T-cell (primary cell): ENCODE measurements at regions not wholly inside any gene's neighbourhood (a gene's known extent, or its start where the extent isn't known, plus 50 kb on each side); places are given as distances from the start of the nearest gene placed in this dataset.

Experiments
- ATAC-seq, 4 experiments: fragments of 200-7000 bp in 3 of 4; fragments of 150-1000 bp in 1 of 4; cut with Tn5 transposase; replicated peaks in 1 of 4; 1 replicate in 3 of 4; 2 replicates in 1 of 4; pipeline ENCODE4 v1.10.0; 2021; ENCODE audit warnings: moderate library complexity in 3 of 4, mild to moderate bottlenecking in 2 of 4, moderate number of reproducible peaks in 1 of 4
- CTCF ChIA-PET, 2 donors: fragments of 300-600 bp; sonication (Branson Sonifier 250); formaldehyde crosslinking; loops; one replicate each; lab custom pipeline; 2022; ENCODE audit warnings: antibody characterized with exemption in 2 of 2; lab: Charles Lee
- POLR2A ChIA-PET, 2 donors: fragments of 300-600 bp; sonication (Branson Sonifier 250); formaldehyde crosslinking; loops; one replicate each; lab custom pipeline; 2022; ENCODE audit warnings: antibody characterized with exemption in 2 of 2; lab: Charles Lee
- DNase-seq, 35 experiments: peaks; one replicate each; pipeline versions ENCODE4 v3.0.0 to v3.0.0-alpha.2; 2013 to 2023
- H3K27ac ChIP-seq: one replicate; pipeline ENCODE4 v1.5.1; 2013; ENCODE audit warnings: low read length
- H3K27me3 ChIP-seq, 2 experiments: replicated peaks in 1 of 2; 1 replicate in 1 of 2; 2 replicates in 1 of 2; pipeline versions ENCODE4 v1.6.1 to v1.7.0; 2013; ENCODE audit warnings: low read length in 1 of 2, mixed read lengths in 1 of 2; ENCODE audit not compliant: control insufficient read depth in 2 of 2, insufficient read depth in 2 of 2; ENCODE audit errors: extremely low read depth in 1 of 2
- H3K36me3 ChIP-seq, 2 donors: 1 replicate in 1 of 2; 2 replicates in 1 of 2; pipeline versions ENCODE4 v1.6.1 to v1.7.0; 2013; ENCODE audit warnings: low read length in 1 of 2; ENCODE audit not compliant: control insufficient read depth in 2 of 2, insufficient read depth in 1 of 2; ENCODE audit errors: extremely low read depth in 1 of 2
- H3K4me1 ChIP-seq, 2 experiments: 1 replicate in 1 of 2; 2 replicates in 1 of 2; pipeline versions ENCODE4 v1.6.1 to v1.7.0; 2013; ENCODE audit warnings: low read length in 2 of 2, mixed read lengths in 1 of 2; ENCODE audit not compliant: insufficient read depth in 2 of 2, control insufficient read depth in 1 of 2; ENCODE audit errors: extremely low read depth in 1 of 2
- H3K4me3 ChIP-seq, 2 donors: 1 replicate in 1 of 2; 2 replicates in 1 of 2; pipeline versions ENCODE4 v1.5.1 to v1.7.0; 2013; ENCODE audit warnings: mild to moderate bottlenecking in 2 of 2, low read length in 1 of 2, moderate library complexity in 1 of 2; ENCODE audit not compliant: control insufficient read depth in 1 of 2; ENCODE audit errors: extremely low read depth in 1 of 2
- H3K9me3 ChIP-seq: 2 replicates; pipeline ENCODE4 v1.7.0; 2013
- H3K27ac Mint-ChIP-seq, 2 donors: one replicate each; pipeline ENCODE4 v1.8.0; 2020 to 2021; ENCODE audit warnings: mild to moderate bottlenecking in 2 of 2, mixed read lengths in 2 of 2
- H3K27me3 Mint-ChIP-seq, 2 donors: one replicate each; pipeline ENCODE4 v1.8.0; 2021 to 2022; ENCODE audit warnings: mixed read lengths in 2 of 2
- H3K36me3 Mint-ChIP-seq: one replicate; pipeline ENCODE4 v1.8.0; 2021; ENCODE audit warnings: mixed read lengths
- H3K4me1 Mint-ChIP-seq, 3 donors: one replicate each; pipeline ENCODE4 v1.8.0; 2020 to 2022; ENCODE audit warnings: mixed read lengths in 3 of 3, mild to moderate bottlenecking in 1 of 3
- H3K4me3 Mint-ChIP-seq, 3 donors: one replicate each; pipeline ENCODE4 v1.8.0; 2020 to 2022; ENCODE audit warnings: mild to moderate bottlenecking in 3 of 3, mixed read lengths in 3 of 3, moderate library complexity in 3 of 3
- H3K9me3 Mint-ChIP-seq, 3 donors: one replicate each; pipeline ENCODE4 v1.8.0; 2020 to 2022; ENCODE audit warnings: mixed read lengths in 3 of 3
- WGBS: methylation state at CpG from one replicate; pipeline ENCODE4 v1.1.5; 2013; ENCODE audit warnings: missing lambda C conversion rate; ENCODE audit not compliant: insufficient coverage; 5-methylcytosine and 5-hydroxymethylcytosine counted together

DNA sequence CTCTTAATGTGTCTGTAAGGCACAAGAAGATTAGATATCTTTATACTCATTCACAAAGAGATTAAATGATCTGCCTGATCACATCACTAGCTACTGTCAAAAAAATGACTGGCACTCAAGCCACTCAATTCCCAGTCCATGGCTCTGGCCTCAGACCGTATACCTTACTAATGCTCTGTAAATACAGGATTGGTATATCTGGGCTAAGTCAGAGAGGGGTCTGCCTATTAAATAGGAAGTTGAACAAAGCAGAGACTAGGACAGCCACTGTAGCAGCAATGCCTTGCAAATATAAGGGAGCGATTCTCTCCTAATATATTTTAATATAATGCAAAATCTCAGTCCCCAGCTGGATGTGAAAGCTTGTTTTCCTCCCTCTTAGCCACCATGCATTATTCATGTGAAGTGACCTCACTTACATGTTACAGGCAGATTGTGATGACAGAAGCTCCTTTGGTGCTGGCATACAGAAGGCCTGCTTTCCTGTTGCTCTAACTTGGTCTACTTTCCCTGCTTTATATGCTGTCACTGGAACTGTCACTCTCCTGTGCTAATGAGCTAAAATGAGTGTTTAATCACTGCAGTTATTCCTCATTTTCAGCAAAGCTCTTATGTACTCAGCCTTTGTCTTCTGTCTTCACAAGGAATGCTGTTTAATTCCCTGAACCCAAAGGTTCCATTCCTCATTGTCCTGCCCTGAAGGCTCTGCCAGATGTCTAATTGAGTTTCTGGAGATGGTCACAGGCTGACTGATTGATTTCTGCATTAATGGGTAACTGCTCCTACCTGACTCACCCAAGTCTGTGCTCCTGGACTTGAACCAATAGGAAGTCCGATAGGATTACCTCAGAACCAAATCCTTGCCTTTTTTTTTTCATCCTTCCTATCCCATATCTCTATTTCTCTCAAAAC is 578.2 kb downstream of the KLHL13 start:
- CTCF ChIA-PET: interaction anchor here in 1 of 2 donors (0.7 kb wide), 1 partner anchor 744 kb away, joined by 7 read pairs; no protein-coding TSS in a partner anchor
- H3K4me1 ChIP-seq: no peaks in the 10 kb centered on the region
- H3K4me3 ChIP-seq: no peak overlapping the region
- Mint-ChIP-seq H3K4me1 (no peaks in the 10 kb centered on the region), H3K27ac (no peak overlapping the region), H3K4me3 (no peak overlapping the region), H3K27me3 (peaks cover 0 to 6% of the 10 kb centered on the region in 2 donors), H3K9me3 (peaks cover 0 to 6% (median 6%) of the 10 kb centered on the region in 3 donors), H3K36me3 (no peaks in the 10 kb centered on the region)
- H3K36me3 ChIP-seq: no peaks in the 10 kb centered on the region
- no CpG with 5 or more reads among the region's 3 CpGs for WGBS
- POLR2A ChIA-PET: no interaction called here
- H3K9me3 ChIP-seq: no peaks in the 10 kb centered on the region
- H3K27me3 ChIP-seq: no peaks in the 10 kb centered on the region
- no peak overlapping the region for H3K27ac ChIP-seq
- no peak for DNase-seq
- no peak for ATAC-seq

DNA sequence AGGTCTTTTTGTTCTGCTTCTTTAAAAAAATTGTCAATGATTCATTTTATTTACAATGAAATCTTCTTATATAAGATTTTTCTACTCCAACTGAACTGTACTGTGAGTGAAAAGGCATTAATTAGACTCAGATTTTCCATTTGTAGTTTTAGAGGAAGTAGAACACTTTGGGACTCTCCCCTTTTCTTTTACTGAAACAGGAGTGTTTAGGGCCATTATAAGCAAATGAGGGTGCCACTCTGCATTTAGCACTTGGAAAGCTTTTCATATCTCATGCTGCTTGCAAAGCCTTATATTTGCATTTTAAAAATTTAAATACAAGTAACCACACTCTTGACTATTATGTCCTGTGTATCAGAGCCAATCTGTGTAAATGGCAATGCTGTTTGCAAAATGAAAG is 584.3 kb downstream of the KLHL13 start:
- Histone ChIP-seq H3K4me1 (no peaks in the 10 kb centered on the region), H3K4me3 (no peak overlapping the region), H3K27me3 (no peaks in the 10 kb centered on the region), H3K9me3 (no peaks in the 10 kb centered on the region), H3K27ac (no peak overlapping the region), H3K36me3 (no peaks in the 10 kb centered on the region)
- Mint-ChIP-seq H3K9me3 (peaks cover 0 to 5% (median 2%) of the 10 kb centered on the region in 3 donors), H3K4me3 (no peak overlapping the region), H3K36me3 (no peaks in the 10 kb centered on the region), H3K4me1 (no peaks in the 10 kb centered on the region), H3K27ac (no peak overlapping the region), H3K27me3 (no peaks in the 10 kb centered on the region)
- no peak for ATAC-seq
- DNase-seq: no peak
- CTCF ChIA-PET: no interaction called here
- POLR2A ChIA-PET: no interaction called here

DNA sequence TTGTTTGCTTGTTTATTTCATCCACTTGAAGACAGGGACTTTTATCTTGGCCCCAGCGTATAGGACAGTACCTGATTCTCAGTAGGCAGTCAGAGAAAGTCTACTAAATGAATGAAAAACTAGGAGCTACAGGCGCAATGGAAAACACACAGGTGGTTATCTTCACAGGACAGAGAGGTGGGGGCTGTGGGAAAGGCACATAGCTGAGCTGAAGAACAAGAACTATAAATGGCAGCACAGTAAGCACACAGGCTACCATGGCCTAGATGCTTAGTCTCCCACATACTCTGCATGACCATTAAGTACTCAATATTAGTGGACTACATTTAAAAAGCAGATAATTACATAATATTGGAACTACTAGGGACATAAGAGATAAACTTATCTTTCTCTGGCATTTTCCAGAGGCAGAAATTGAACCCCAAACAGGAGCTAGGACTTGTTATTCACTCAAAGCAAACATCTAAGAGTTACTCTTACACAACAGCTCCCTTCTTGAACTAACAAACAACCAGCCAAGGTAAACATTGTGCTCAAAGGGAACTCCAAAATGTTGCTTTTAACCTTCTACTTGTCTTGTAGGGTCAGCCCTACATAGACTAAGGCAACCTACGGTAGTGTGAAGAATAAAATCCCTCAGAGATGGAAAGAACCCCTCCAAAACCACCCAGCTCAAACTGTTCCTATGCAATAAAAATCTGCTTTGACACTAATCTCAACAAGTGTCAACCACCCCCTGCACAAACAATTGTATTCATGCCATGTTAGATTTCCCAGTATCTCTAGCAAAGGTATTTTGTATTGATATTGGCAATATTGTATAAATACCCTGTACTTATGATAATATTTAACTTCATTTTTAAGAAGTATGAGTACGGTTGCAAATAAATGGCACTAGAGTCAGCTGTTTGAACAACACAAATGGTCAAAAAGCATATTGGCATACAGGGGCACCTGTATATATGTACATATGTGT is 593.6 kb downstream of the KLHL13 start:
- Histone ChIP-seq H3K4me1 (no peaks in the 10 kb centered on the region), H3K9me3 (no peaks in the 10 kb centered on the region), H3K27me3 (no peaks in the 10 kb centered on the region), H3K27ac (no peak overlapping the region), H3K4me3 (no peak overlapping the region), H3K36me3 (no peaks in the 10 kb centered on the region)
- Mint-ChIP-seq H3K9me3 (peaks cover 0 to 6% (median 0%) of the 10 kb centered on the region in 3 donors), H3K4me1 (no peaks in the 10 kb centered on the region), H3K4me3 (no peak overlapping the region), H3K27ac (no peak overlapping the region), H3K27me3 (peaks cover 0 to 13% of the 10 kb centered on the region in 2 donors), H3K36me3 (no peaks in the 10 kb centered on the region)
- no CpG with 5 or more reads among the region's 4 CpGs for WGBS
- ChIA-PET POLR2A (no interaction called here), CTCF (no interaction called here)
- DNase-seq (no peak), ATAC-seq (no peak)

DNA sequence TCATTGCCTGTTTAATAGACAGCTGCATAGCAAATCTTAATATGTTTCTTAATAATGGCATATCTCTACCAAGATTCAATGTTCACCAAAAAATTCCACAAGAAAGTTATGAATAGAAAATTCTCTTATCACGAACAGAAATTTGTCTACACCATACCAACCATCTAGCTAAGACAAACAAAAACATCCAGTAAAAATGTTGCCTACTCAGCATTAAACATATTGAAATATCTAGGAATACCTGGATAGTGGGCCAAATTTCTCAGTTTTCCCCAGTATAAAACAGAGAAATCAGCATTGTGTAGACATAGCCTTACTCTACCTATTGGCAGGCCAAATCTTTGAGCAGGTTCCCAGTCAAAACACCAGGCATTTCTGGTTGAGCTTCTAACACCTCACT is 598.6 kb downstream of the KLHL13 start:
- Histone ChIP-seq H3K4me1 (no peaks in the 10 kb centered on the region), H3K27ac (no peak overlapping the region), H3K9me3 (no peaks in the 10 kb centered on the region), H3K4me3 (no peak overlapping the region), H3K36me3 (no peaks in the 10 kb centered on the region), H3K27me3 (no peaks in the 10 kb centered on the region)
- Mint-ChIP-seq H3K9me3 (peaks cover 0 to 6% (median 0%) of the 10 kb centered on the region in 3 donors), H3K27ac (no peak overlapping the region), H3K27me3 (peaks cover 0 to under 1% of the 10 kb centered on the region in 2 donors), H3K4me3 (no peak overlapping the region), H3K4me1 (no peaks in the 10 kb centered on the region), H3K36me3 (no peaks in the 10 kb centered on the region)
- POLR2A ChIA-PET: no interaction called here
- DNase-seq (no peak), ATAC-seq (no peak)
- no CpG with 5 or more reads among the region's 1 CpG for WGBS
- CTCF ChIA-PET: no interaction called here

DNA sequence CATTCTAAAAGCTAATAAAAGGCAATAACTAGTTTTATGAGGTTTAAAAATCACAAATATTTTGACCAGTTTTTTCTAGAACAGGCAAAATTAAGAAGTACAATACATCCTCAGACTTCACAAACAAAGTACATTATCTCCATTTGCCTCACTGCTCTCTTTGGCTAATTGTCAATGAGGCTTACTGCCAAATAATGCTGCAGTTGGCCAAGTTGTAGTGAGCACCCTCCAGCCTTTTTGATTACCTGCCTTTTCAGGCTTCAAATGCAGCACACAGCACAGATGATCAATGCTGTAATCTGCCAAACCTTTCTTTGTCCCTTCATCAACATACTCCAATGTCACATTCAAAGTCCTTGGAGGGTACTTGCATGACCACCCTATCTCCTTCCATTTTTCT is 605.2 kb downstream of the KLHL13 start:
- no peak overlapping the region for H3K4me3 Mint-ChIP-seq
- Histone ChIP-seq H3K4me3 (no peak overlapping the region), H3K27me3 (no peaks in the 10 kb centered on the region), H3K27ac (no peak overlapping the region), H3K9me3 (no peaks in the 10 kb centered on the region), H3K36me3 (no peaks in the 10 kb centered on the region), H3K4me1 (no peaks in the 10 kb centered on the region)
- H3K27me3 Mint-ChIP-seq: no peaks in the 10 kb centered on the region
- CTCF ChIA-PET: no interaction called here
- ATAC-seq (no peak), DNase-seq (no peak)
- no peaks in the 10 kb centered on the region for H3K9me3 Mint-ChIP-seq
- no peak overlapping the region for H3K27ac Mint-ChIP-seq
- POLR2A ChIA-PET: no interaction called here
- no peaks in the 10 kb centered on the region for H3K4me1 Mint-ChIP-seq
- H3K36me3 Mint-ChIP-seq: no peaks in the 10 kb centered on the region

DNA sequence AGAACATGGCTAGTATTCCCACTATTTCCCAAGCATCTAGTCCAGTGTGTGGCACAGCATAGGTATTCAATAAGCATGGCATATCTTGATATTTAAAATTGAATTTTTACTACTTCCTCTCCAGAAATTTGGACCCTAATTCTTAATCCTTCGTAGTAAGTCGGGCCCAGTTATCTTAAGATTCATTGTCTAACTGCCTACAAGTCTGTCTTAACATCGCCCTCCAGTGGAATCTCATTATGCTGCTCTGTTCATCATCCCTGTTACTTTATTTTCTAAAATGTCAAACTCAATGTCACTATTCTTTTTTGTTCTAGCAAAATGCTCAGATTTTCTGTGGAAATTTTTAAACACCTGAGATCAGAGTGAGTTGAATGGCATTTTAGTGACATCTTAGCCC is 606.2 kb downstream of the KLHL13 start:
- peaks cover 0 to under 1% (median under 1%) of the 10 kb centered on the region in 3 donors for H3K9me3 Mint-ChIP-seq
- CTCF ChIA-PET: no interaction called here
- Histone ChIP-seq H3K27me3 (no peaks in the 10 kb centered on the region), H3K36me3 (no peaks in the 10 kb centered on the region), H3K9me3 (no peaks in the 10 kb centered on the region), H3K4me1 (no peaks in the 10 kb centered on the region), H3K27ac (no peak overlapping the region), H3K4me3 (no peak overlapping the region)
- H3K4me3 Mint-ChIP-seq: no peak overlapping the region
- H3K36me3 Mint-ChIP-seq: no peaks in the 10 kb centered on the region
- no peaks in the 10 kb centered on the region for H3K4me1 Mint-ChIP-seq
- no peak for DNase-seq
- ATAC-seq: no peak
- POLR2A ChIA-PET: no interaction called here
- H3K27me3 Mint-ChIP-seq: no peaks in the 10 kb centered on the region
- 18% methylated on average over 2 of the region's 3 CpGs for WGBS
- H3K27ac Mint-ChIP-seq: no peak overlapping the region
